ENCODE measurements at regions not wholly inside any gene's neighbourhood (a gene's known extent, or its start where the extent isn't known, plus 50 kb on each side); places are given as distances from the start of the nearest gene placed in this dataset.
"Not testable (repeated sequence)": the region's sequence is repeated elsewhere in the genome, so short reads cannot be mapped to it uniquely, and the experiment has no call there.

DNA sequence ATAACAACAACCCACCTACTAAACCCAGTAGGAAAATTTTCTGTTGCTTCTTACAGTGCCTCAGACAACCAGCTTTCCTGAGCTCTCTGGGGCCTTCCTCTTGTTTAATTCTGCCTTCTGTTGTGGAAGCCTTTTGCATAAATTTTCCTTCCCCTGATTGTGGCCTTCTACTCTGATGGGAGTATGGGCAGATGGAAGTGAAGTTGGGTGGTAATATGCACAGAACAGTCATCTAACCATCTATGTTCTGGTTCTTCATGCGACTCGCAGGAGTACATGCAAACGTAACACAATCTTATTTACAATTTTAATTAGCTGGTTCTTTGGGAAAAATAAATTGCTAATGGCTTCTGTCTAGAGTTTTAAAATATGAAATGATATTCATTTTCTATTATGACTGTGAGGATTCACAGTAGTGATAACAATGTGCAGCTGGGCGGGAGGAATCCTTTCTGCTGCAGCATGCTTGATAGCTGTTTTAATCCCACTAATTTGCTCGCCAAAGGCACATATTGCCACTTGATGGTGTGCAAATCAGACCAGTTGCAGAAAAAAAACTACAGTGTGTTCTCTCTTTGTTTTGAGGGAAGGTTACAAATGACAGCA, 311.5 kb upstream of the ROPN1 start:
- no peak overlapping the region for H3K4me3 ChIP-seq (ENCODE audit: low read depth, low read length)

DNA sequence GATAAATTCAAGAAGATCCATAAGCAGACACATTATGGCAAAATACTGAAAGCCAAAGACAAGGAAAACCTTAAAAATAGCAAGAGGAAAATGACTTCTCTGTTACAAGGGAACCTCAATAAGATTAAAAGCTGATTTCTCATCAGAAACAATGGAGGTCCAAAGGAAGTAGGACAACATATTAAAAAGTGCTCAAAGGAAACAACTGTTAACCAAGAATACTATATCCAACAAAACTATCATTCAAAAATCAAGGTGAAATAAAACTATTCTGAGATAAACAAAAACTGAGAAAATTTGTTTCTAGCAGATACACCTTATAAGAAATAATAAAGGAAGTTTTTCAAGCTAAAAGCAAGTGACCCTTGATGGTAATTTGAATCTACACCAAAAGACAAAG, 314.7 kb upstream of the ROPN1 start:
- no peak overlapping the region for H3K4me3 ChIP-seq (ENCODE audit: low read depth, low read length)

DNA sequence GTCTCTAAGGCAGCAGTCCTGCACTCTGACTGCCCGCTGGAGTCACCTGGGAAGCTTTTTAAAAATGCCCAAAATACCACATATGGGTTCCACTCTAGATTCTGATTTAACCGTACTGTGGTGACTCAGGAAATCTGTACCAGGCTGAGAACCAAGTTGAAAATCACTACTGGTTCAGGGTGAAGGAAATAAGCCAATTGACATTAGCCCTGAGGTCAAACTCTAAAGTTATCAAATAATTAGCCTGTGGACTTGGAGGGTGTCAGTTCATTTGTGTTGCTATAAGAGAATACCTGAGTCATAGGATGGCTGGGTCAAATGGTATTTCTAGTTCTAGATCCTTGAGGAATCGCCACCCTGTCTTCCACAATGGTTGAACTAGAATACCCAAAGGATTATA, 321.7 kb upstream of the ROPN1 start:
- no peak overlapping the region for H3K4me3 ChIP-seq (ENCODE audit: low read depth, low read length)

DNA sequence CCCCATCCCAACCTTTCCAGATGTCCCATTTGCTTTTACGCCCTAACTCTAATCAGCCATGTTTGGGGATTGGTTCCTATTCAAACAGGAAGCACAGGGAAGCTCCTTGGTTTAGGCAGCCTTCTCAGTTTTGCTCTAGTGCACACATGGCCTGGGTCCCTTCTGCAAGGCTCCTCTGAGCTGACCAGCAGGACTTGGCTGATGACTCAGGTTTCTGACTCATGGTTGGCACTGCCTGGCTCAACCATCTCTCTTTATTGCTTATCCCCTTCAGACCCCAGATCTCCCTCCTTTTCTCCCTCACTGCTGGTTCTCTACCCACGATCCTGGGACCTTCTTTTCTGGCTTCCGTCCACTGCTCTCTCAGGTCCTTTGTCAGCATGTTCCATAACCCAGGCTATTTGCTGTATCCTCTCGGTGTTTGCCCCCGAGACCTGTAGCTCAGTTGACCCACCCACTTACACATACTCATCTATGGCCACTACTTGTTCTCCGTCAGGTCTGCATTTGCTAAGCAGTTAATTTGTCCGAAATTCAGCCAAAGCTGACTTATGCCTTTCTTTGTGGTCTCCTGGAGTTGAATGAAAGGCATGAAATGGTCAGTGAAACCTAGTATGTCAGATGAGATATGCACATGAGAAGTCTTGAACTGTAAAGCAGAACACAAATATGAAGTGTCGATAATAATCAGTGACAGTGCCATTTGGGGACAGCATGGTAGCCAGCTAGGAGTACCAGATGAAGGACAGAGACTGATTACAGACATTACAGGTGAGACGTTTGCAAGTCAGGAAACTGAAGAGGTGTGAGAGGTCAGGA, 323.5 kb upstream of the ROPN1 start:
- H3K4me3 ChIP-seq (ENCODE audit: low read depth, low read length) = no peak overlapping the region

DNA sequence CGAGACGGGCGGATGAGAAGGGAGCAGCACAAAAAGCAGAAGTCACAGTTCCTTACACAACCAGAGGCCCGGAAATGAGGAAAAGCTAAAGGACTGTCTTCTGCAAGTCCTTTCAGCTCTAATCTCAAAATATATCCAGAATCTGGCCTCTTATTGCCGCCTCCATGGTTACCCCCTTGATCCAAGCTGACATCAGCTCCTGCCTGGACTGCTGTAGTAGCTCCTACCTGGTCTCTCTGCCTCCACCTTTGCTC, 324.0 kb upstream of the ROPN1 start:
- no peak overlapping the region for H3K4me3 ChIP-seq (ENCODE audit: low read depth, low read length)

DNA sequence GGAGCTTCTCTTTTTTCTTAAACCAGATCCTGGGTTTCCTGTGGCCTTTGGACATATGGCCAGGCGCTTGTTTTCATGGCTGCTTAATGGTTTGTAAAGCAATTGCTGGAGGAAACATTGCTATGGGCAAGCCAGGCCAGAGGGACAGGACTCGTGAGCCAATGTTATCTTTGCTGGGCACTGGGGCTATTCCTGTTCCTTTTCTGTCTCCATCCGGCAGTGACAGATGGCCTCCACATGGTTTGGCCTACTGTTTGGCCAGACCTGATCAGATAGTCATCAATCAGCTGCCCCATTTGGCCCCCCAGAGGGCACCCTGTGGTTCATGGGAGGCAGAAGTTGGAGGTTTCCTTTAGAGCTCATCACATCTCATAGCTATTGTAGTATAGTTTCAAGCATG, 326.1 kb upstream of the ROPN1 start:
- no peak overlapping the region for H3K4me3 ChIP-seq (ENCODE audit: low read depth, low read length)

DNA sequence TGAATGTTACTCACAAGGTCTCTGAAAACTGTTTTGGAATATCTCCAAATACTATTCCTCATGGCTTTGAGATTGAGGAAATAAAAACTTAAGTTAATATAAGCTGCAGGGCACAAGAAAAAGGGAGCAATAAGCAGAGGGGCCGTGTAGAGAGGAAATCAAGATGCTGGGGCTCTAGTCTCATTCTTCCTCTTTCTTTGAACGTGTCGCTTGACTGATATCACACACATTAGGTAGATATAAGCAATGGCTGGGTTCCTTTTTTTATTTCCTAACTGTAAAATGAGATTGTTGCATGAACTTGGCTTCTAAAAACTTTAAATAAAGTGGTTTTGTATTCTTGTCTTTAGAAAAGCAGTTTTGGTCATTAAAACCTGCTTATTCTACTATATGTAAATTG, 326.7 kb upstream of the ROPN1 start:
- no peak overlapping the region for H3K4me3 ChIP-seq (ENCODE audit: low read depth, low read length)

DNA sequence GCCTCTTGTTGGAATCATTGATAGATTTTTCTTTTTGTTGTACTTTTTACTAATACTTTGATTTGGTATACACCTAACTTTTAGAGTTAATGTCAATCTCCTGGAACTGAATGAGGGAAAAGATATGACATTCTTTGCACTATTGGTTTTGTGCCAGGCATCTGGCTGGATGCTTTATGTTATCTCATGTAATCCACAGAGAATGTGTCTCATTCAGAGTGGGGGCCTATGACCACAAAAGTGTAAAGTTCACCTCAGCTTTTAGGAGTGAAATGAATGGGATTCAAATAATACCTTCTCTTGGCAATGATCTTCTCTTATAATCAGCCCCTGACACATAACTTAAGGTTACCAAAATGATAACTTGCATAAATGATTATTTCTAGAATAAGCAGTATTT, 329.1 kb upstream of the ROPN1 start:
- no peak overlapping the region for H3K4me3 ChIP-seq (ENCODE audit: low read depth, low read length)

DNA sequence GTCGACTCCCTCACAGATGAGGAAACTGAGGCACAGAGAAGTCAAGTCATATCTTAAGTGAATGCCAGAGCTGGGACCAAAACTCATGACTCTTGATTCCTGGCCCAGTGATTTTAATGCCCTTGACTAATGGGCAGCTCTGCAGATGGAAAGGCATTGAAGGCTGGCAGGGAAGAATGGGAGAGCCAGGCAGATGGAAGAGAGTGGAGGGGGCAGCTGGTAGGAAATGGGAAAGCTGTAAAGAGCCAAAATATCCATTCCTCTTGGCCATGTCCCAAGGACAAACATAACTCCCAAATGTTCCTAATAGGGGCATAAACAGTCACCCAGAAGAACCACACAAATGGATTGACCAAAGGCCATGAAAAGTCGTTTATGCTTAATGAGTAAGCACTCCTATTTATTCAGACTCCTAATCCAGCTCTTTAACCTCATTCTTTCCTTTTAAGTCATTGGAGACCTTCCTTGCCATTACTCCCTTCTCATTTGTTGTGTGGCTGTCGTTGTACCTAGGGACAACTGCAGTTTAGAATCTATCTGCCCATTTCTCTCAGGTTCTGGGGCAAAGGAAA, 330.5 kb upstream of the ROPN1 start:
- H3K4me3 ChIP-seq (ENCODE audit: low read depth, low read length) = no peak overlapping the region

DNA sequence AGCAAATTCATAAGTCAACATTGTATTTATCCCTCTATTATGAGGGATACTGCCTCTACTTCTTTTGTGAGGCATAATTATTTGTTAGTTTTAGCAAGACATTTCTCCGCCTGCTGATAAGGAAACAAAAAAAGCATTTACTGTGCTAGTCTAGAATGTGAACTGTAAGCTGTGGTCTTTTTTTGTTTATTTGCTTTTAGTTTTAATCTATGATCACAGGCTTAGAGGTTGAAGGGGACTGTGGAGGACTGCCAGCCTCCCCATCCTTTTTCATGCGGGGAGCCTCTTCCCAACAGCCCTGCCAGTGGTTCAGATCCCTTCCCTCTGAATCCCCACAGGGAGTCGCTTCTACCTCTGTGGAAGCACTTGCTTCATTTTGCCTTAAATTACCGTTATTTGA, 331.0 kb upstream of the ROPN1 start:
- no peak overlapping the region for H3K4me3 ChIP-seq (ENCODE audit: low read depth, low read length)

DNA sequence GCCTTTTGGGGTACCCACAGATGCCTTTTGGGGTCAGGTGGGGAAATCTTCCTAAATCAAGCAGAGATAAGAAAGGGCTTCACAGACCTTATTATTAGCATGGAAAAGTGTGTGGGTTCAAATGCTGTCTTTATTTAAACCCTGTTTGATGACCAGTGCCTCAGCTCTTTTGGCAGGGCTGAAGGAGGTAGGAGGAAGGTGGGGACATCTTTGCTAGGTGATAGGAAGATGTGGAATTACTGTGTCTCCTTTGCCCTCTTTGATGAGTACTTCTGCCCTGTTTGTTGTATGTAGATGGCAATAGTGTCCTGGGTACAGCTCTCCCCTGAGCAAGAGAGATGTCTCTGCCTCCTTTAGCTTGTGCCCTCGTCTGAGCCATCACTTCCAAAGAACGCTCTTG, 333.3 kb upstream of the ROPN1 start:
- no peak overlapping the region for H3K4me3 ChIP-seq (ENCODE audit: low read depth, low read length)

DNA sequence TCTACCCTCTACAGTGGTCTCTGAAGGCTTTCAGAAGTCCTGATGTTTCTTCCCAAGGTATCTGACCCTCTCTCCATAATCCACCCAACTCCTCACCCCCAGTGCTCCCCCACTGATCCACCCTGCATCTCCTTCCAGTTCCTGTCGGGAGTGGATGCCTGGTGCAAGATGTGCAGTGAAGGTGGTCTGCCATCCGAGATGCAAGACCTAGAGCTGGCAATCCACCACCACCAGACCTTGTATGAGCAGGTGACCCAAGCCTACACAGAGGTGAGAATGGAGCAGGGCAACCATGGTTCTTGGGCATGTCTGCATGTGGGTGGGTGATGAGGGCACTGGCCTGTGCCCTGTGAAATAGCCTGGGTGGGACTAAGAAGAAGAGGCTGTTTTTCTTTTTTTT, 337.8 kb upstream of the ROPN1 start:
- H3K4me3 ChIP-seq (ENCODE audit: low read depth, low read length) = no peak overlapping the region

DNA sequence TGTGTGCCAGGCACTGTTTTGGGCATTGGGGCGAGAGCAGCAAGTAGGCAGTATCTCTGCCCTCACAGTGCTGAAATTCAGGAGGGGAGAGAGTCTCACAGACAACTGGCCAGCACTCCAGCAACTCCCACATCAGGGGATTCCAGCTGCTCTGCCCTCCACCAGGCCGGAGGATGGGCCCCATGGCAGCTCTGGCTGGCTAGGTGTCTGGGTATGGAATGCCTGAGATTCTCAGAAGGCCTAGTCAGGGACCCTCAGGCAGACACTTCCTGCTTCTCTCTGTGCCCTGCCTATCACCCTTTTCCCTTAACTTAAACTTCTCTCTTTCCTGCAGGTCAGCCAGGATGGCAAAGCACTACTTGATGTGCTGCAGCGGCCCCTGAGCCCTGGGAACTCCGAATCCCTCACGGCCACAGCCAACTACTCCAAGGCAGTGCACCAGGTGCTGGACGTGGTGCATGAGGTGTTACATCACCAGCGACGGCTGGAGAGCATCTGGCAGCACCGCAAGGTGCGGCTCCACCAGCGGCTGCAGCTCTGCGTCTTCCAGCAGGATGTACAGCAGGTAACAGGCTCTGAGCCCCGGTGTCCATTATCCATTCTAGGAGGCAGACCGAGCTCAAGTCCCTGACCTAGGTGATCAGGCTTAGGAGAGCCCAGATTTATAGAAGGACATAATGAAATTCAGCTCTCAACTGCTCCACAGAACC, 342.2 kb upstream of the ROPN1 start:
- H3K4me3 ChIP-seq (ENCODE audit: low read depth, low read length) = no peak overlapping the region

DNA sequence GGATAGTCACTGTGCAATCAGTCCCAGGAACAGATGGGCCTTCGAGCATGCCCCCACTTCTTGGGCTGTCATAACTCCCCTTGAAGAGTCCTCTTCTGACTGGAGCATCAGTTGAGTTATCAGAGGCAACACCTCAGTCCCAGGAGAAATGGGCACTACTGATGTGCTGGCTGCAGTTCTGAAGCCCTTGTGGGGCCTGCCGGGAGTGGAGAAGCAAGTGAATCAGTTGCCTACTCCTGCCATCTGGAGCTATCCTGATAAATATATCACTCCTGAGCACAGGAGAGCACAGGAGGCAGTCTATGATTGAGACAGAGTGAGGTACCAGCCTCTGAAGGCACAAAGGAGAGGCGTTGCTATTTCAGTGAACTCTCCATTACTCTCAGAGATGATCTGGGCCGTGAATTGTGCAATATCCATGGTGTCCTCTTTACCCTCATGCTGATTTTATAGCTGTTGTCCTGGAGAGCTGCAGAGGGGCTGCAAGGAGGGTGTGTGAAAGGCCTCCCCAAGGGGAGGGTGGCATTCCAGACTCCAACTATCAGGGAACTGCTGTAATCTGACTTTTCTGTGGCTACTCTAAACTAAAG, 344.2 kb upstream of the ROPN1 start:
- no peak overlapping the region for H3K4me3 ChIP-seq (ENCODE audit: low read depth, low read length)

DNA sequence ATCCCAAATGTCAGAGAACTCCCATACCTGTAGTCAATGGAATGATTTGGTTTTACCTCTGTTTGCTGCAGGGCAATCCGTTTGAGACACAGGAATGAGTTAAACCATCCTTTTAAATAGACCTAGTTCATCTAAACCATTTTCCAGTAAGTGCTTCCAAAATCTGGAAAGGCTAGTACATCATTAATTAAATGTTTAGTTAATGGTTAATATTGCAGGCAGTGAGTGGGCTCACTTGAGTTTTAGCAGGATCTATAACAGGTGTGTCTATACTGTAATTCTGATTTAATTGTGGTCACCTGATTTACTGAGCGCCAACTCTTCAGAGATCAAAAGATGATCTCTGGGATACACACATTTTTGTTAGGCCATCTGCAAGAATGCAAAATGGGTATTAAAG, 353.9 kb upstream of the ROPN1 start:
- no peak overlapping the region for H3K4me3 ChIP-seq (ENCODE audit: low read depth, low read length)

DNA sequence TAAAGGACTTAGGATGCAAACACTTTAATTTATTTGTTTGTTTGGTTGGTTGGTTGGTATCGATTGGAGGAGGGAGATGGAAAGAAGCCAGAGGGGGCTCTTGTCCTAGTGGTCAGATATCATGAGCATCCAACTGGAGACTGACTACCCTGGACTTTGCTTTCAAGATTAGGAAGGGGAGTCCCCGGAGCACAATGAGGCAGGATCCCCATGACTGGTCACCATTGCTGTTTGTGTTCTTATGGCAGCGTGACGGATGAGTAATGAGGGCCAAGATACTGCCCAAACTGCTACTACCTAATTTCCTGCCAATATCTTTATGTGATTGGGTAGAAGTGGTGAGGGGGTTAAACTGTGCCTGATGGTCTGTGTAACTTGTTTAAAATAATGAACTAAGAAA, 354.6 kb upstream of the ROPN1 start:
- H3K4me3 ChIP-seq (ENCODE audit: low read depth, low read length) = no peak overlapping the region

DNA sequence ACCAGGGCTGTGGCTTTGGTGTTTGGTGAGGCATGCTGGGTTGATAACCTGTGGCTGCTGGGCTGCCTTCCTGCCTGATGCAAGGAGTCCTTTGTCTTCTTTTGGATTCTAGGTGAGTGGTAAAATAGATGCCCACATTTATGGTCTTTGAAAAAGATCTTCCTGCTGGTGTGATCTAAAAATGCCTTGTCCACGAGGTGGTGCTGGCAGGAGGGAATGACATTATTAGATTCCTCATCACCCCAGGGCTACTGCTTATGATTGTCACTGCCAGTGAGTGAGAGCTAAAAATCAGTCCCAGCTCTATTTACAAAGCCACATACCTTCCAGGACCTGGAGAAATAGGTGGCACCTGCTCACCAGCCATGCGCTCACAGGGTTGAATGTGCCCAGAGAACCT, 355.5 kb upstream of the ROPN1 start:
- H3K4me3 ChIP-seq (ENCODE audit: low read depth, low read length) = no peak overlapping the region

DNA sequence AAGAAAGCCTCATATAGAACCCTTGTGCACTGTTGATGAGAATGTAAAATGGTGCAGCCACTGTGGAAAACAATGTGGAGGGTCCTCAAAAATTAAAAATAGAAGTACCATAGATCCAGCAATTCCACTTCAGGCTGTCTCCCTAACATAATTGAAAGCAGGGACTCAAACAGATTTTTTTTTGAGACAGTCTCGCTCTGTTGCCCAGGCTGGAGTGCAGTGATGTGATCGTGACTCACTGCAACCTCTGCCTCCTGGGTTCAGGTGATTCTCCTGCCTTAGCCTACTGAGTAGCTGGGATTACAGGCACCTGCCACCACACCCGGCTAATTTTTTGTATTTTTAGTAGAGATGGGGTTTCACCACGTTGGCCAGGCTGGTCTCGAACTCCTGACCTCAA, 356.6 kb upstream of the ROPN1 start:
- not testable (repeated sequence) for H3K4me3 ChIP-seq (ENCODE audit: low read depth, low read length)

DNA sequence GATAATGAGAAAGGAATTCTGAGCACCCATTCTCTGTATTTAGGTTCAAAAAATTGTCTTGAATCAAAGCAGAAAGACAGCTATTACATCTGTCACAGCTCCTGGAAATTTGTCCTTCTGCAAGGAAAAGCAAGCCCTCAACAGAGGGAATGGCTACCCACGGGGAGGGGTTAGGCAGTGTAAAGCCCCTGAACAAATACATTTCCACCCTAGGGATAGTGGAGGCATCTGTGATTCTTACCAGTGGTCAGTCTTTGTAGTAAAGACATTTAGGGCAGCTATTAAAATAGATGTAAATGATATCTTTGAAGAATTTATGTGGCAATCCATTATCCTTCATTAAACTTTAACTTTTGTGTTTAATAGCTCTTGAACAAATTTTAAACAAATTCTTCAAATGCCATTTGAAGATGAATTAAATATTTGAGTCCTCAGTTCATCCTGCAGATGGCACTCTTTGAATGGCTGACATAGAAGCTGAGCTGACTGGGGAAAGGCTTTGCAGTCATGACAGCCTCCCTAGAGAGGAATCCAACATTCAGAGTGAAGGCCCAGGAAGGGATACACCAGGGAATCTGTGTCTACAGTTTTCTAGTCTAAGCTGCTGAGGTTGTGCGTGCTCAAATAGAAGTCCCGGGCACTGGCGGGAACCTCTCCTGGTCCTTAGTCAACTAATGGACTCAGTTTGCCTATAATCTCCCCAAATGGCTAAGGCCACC, 359.7 kb upstream of the ROPN1 start:
- H3K4me3 ChIP-seq (ENCODE audit: low read depth, low read length) = no peak overlapping the region

DNA sequence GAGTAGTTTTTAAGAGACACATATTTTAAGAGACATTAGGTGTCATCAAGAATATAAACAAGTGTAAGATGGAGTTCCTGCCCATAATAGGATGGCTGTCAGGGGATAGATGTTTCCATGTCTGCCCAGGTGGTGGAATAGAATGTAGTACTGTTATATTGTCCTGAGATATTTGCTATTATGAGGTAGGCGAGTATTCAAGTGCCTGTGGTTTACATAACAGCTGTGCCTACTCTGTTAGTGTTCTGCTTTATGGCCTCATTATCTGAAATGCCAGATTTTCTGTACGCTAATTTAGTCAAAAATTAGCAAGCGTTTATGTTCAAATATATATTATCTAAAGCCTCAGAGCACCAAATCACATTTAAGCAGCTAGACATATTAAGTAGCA, 360.2 kb upstream of the ROPN1 start:
- H3K4me3 ChIP-seq (ENCODE audit: low read depth, low read length) = no peak overlapping the region

DNA sequence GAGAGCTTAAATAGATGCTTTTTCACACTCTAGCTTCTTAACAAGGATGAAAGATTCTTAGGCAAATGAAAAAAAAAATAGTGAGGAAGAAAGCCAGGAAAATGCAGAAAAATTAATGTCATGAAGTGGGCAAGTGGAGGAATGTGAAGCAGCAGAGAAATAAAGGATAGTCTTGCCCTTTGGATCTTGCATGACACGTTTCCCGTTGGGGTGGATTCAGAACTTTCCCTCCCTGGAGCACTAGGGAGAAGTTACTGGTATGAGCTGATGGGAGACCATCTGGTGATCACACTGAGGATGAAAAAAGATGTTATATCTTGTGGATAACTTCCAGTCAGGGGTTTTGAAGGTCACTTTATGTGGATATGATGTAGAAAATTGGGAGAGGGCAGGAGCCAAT, 361.8 kb upstream of the ROPN1 start:
- H3K4me3 ChIP-seq (ENCODE audit: low read depth, low read length) = no peak overlapping the region

Data from iPS-11a (cell line).